HepG2 (cell line): ENCODE measurements at regions not wholly inside any gene's neighbourhood (a gene's known extent, or its start where the extent isn't known, plus 50 kb on each side); places are given as distances from the start of the nearest gene placed in this dataset.

Experiments used
- ATF1 ChIP-seq: IDR thresholded peaks from 2 replicates; pipeline ENCODE4 v1.6.1; 2016; ENCODE audit warnings: mild to moderate bottlenecking, control low read depth
- DNMT3B ChIP-seq: conservative IDR thresholded peaks from 2 replicates; pipeline ENCODE4 v1.6.1; 2016; ENCODE audit warnings: missing biosample characterization, control low read depth
- EEA1 ChIP-seq: sonication (generic); formaldehyde crosslinking; IDR thresholded peaks from 2 replicates; pipeline ENCODE4 v1.5.1; 2020; ENCODE audit warnings: mild to moderate bottlenecking, missing genetic modification reagents, borderline replicate concordance
- FOXA3 ChIP-seq: IDR thresholded peaks from 2 replicates; pipeline ENCODE4 v1.6.1; 2016; ENCODE audit warnings: missing genetic modification reagents, missing compliant biosample characterization
- HDAC6 ChIP-seq: fragments of 200-600 bp; sonication (generic); IDR thresholded peaks from 2 replicates; pipeline ENCODE4 v1.7.0; 2017; ENCODE audit warnings: mild to moderate bottlenecking, antibody characterized with exemption, low read length, low read depth
- HMG20B ChIP-seq: conservative IDR thresholded peaks from 2 replicates; pipeline ENCODE4 v1.6.1; 2016; ENCODE audit warnings: missing genetic modification reagents, missing compliant biosample characterization
- MAFF ChIP-seq: IDR thresholded peaks from 2 replicates; pipeline ENCODE4 v1.6.1; 2011; ENCODE audit warnings: low read depth, low read length, improper control_type of control experiment
- MXD4 ChIP-seq: IDR thresholded peaks from 2 replicates; pipeline ENCODE4 v1.6.1; 2016; ENCODE audit warnings: mild to moderate bottlenecking, missing biosample characterization, missing genetic modification reagents
- PTBP1 ChIP-seq: fragments of 200-400 bp; formaldehyde crosslinking; IDR thresholded peaks from 2 replicates; pipeline ENCODE4 v1.6.1; 2018; ENCODE audit warnings: low read length, low read depth; ENCODE audit not compliant: poor library complexity, severe bottlenecking
- RAD21 ChIP-seq: fragments of 450-650 bp; formaldehyde crosslinking; IDR thresholded peaks from 2 replicates; pipeline ENCODE4 v1.5.0; 2020; ENCODE audit warnings: mild to moderate bottlenecking
- SOX13 ChIP-seq, 3 experiments: fragments of 450-650 bp in 1 of 3; sonication (generic) in 1 of 3; formaldehyde crosslinking in 1 of 3; IDR thresholded peaks in 2 of 3; conservative IDR thresholded peaks in 1 of 3; 2 replicates each; pipeline versions ENCODE4 v1.5.0 to v1.6.1; 2016 to 2020; ENCODE audit warnings: antibody characterized with exemption in 1 of 3, mild to moderate bottlenecking in 1 of 3, missing compliant biosample characterization in 1 of 3, missing genetic modification reagents in 1 of 3, moderate library complexity in 1 of 3
- XRCC5 ChIP-seq: fragments of 200-400 bp; formaldehyde crosslinking; optimal IDR thresholded peaks from 2 replicates; pipeline ENCODE3; 2017; ENCODE audit warnings: mild to moderate bottlenecking, low read length
- ZKSCAN1 ChIP-seq: fragments of 150-350 bp; IDR thresholded peaks from 2 replicates; pipeline ENCODE4 v1.6.1; 2014; ENCODE audit warnings: low read length
- ZNF10 ChIP-seq: sonication (generic); formaldehyde crosslinking; IDR thresholded peaks from 2 replicates; pipeline ENCODE4 v1.4.0; 2020; ENCODE audit warnings: mild to moderate bottlenecking, low read depth, missing genetic modification reagents, borderline replicate concordance
- ZNF17 ChIP-seq: sonication (generic); formaldehyde crosslinking; IDR thresholded peaks from 2 replicates; pipeline ENCODE4 v1.5.0; 2020; ENCODE audit warnings: mild to moderate bottlenecking, missing genetic modification reagents
- ZNF235 ChIP-seq: sonication (generic); formaldehyde crosslinking; IDR thresholded peaks from 2 replicates; pipeline ENCODE4 v1.8.1; 2023; ENCODE audit warnings: mild to moderate bottlenecking, missing genetic modification reagents, borderline replicate concordance
- ZNF317 ChIP-seq: sonication (generic); formaldehyde crosslinking; IDR thresholded peaks from 2 replicates; pipeline ENCODE4 v1.5.0; 2020; ENCODE audit warnings: mild to moderate bottlenecking, missing genetic modification reagents
- ZSCAN20 ChIP-seq: sonication (generic); formaldehyde crosslinking; IDR thresholded peaks from 2 replicates; pipeline ENCODE4 v1.4.0; 2020; ENCODE audit warnings: missing genetic modification reagents, mild to moderate bottlenecking, borderline replicate concordance
- TF ChIP-seq, protein P1 (sequence below): IDR thresholded peaks from 2 replicates; pipeline ENCODE4 v1.6.1; 2018; ENCODE audit warnings: missing genetic modification reagents, mild to moderate bottlenecking, missing compliant biosample characterization
- TF ChIP-seq, protein P2 (sequence below): sonication (generic); formaldehyde crosslinking; IDR thresholded peaks from 2 replicates; pipeline ENCODE4 v1.4.0; 2020; ENCODE audit warnings: missing genetic modification reagents
- TF ChIP-seq, protein P3 (sequence below): sonication (generic); formaldehyde crosslinking; IDR thresholded peaks from 2 replicates; pipeline ENCODE4 v1.5.0; 2020; ENCODE audit warnings: missing genetic modification reagents, mild to moderate bottlenecking, borderline replicate concordance
- TF ChIP-seq, protein P4 (sequence below): sonication (generic); formaldehyde crosslinking; IDR thresholded peaks from 2 replicates; pipeline ENCODE4 v1.5.1; 2020; ENCODE audit warnings: missing genetic modification reagents, mild to moderate bottlenecking, borderline replicate concordance

DNA sequence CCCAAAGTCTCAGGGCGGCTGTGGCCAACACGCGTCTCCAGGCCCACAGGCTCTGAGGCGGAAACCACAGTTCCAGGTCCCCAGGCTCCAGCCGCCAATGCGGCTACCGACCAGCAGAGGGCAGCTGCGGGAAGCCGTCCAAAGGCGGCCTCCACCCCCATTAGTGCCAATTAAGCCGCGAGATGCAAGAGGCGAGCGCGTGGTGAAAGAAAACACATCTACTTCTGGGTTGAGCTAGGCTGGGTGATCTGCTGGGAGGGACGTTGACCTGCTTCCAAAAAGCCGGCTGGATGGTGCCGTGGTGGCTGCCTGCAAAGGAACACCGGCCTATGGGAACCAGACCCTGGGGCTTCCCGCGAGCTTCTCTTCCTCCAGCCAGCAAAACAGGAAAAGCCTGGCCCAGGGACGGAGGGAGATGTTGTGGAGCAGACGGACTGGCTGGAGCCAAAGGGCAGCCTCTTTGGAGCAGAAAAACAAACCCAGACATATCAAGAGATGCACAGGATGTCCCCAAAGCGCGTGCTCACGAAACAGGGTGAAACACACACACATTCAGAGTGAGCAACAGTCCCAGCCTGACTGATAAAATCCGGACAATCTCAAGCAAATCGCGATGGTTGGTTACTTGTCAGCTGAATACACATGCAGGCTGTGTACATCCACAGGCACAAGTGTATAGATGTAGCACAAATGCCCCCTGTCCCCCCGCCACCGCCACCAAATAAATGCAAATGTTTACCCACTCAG lies 187.1 kb upstream of the BRINP1 start (continued):
- TF ChIP-seq SOX13 (IDR thresholded peaks at IDR 0.05) (no peak), SOX13 (CRISPR knock-in tag; conservative IDR thresholded peaks at IDR 0.05 in 1 of 2, IDR thresholded peaks at IDR 0.05 in 1 of 2) (no peak), XRCC5 (peak; percentile 86), MAFF (no peak), ZKSCAN1 (no peak), HMG20B (CRISPR knock-in tag) (no peak), PTBP1 (no peak), ZNF10 (CRISPR knock-in tag) (no peak), HDAC6 (no peak), FOXA3 (CRISPR knock-in tag) (no peak), MXD4 (CRISPR knock-in tag) (no peak), ZNF317 (CRISPR knock-in tag) (no peak), ZNF235 (CRISPR knock-in tag) (no peak), ATF1 (CRISPR knock-in tag) (no peak), EEA1 (CRISPR knock-in tag) (no peak), RAD21 (CRISPR knock-in tag) (peak; percentile 79), ZSCAN20 (CRISPR knock-in tag) (no peak), DNMT3B (CRISPR knock-in tag) (no peak), ZNF17 (CRISPR knock-in tag) (no peak)
- TF ChIP-seq, protein P1, sequence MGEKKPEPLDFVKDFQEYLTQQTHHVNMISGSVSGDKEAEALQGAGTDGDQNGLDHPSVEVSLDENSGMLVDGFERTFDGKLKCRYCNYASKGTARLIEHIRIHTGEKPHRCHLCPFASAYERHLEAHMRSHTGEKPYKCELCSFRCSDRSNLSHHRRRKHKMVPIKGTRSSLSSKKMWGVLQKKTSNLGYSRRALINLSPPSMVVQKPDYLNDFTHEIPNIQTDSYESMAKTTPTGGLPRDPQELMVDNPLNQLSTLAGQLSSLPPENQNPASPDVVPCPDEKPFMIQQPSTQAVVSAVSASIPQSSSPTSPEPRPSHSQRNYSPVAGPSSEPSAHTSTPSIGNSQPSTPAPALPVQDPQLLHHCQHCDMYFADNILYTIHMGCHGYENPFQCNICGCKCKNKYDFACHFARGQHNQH (CRISPR knock-in tag): no peak
- TF ChIP-seq, protein P2, sequence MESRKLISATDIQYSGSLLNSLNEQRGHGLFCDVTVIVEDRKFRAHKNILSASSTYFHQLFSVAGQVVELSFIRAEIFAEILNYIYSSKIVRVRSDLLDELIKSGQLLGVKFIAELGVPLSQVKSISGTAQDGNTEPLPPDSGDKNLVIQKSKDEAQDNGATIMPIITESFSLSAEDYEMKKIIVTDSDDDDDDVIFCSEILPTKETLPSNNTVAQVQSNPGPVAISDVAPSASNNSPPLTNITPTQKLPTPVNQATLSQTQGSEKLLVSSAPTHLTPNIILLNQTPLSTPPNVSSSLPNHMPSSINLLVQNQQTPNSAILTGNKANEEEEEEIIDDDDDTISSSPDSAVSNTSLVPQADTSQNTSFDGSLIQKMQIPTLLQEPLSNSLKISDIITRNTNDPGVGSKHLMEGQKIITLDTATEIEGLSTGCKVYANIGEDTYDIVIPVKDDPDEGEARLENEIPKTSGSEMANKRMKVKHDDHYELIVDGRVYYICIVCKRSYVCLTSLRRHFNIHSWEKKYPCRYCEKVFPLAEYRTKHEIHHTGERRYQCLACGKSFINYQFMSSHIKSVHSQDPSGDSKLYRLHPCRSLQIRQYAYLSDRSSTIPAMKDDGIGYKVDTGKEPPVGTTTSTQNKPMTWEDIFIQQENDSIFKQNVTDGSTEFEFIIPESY: no peak
- TF ChIP-seq, protein P3, sequence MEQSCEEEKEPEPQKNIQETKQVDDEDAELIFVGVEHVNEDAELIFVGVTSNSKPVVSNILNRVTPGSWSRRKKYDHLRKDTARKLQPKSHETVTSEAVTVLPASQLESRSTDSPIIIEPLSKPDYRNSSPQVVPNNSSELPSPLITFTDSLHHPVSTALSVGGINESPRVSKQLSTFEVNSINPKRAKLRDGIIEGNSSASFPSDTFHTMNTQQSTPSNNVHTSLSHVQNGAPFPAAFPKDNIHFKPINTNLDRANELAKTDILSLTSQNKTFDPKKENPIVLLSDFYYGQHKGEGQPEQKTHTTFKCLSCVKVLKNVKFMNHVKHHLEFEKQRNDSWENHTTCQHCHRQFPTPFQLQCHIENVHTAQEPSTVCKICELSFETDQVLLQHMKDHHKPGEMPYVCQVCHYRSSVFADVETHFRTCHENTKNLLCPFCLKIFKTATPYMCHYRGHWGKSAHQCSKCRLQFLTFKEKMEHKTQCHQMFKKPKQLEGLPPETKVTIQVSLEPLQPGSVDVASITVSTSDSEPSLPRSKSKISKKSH: peak; percentile 42; the same call in 1 of the 2 replicates
- TF ChIP-seq, protein P4, sequence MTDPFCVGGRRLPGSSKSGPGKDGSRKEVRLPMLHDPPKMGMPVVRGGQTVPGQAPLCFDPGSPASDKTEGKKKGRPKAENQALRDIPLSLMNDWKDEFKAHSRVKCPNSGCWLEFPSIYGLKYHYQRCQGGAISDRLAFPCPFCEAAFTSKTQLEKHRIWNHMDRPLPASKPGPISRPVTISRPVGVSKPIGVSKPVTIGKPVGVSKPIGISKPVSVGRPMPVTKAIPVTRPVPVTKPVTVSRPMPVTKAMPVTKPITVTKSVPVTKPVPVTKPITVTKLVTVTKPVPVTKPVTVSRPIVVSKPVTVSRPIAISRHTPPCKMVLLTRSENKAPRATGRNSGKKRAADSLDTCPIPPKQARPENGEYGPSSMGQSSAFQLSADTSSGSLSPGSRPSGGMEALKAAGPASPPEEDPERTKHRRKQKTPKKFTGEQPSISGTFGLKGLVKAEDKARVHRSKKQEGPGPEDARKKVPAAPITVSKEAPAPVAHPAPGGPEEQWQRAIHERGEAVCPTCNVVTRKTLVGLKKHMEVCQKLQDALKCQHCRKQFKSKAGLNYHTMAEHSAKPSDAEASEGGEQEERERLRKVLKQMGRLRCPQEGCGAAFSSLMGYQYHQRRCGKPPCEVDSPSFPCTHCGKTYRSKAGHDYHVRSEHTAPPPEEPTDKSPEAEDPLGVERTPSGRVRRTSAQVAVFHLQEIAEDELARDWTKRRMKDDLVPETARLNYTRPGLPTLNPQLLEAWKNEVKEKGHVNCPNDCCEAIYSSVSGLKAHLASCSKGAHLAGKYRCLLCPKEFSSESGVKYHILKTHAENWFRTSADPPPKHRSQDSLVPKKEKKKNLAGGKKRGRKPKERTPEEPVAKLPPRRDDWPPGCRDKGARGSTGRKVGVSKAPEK (CRISPR knock-in tag): no peak
